AG10803 (cell line): ENCODE measurements at regions not wholly inside any gene's neighbourhood (a gene's known extent, or its start where the extent isn't known, plus 50 kb on each side); places are given as distances from the start of the nearest gene placed in this dataset.

Experiments
- DNase-seq: peaks from one replicate; pipeline ENCODE4 v3.0.0; 2010; ENCODE audit warnings: low read depth
- H3K4me3 ChIP-seq: 2 replicates; pipeline ENCODE4 v1.5.1; 2011; ENCODE audit warnings: mild to moderate bottlenecking, low read length, control low read depth
- CTCF ChIP-seq: conservative IDR thresholded peaks from 2 replicates; pipeline ENCODE4 v1.5.1; 2011; ENCODE audit warnings: mild to moderate bottlenecking, low read length, control low read depth, inconsistent platforms

- no peak for TF ChIP-seq CTCF
- DNase-seq, result no peak
These were observed 747.2 kb upstream of the CHD1 start for GRCh38 chr5:99675974-99676373.

GRCh38 chr5:99674101-99674500, 745.3 kb upstream of the CHD1 start:
- no peak for TF ChIP-seq CTCF
- no peak overlapping the region for H3K4me3 ChIP-seq
- DNase-seq, result no peak

More at GRCh38 chr5:99675974-99676373, 747.2 kb upstream of the CHD1 start:
- no peak overlapping the region for H3K4me3 ChIP-seq

- no peak for TF ChIP-seq CTCF
- DNase-seq, result no peak
- no peak overlapping the region for H3K4me3 ChIP-seq
These were observed 736.2 kb upstream of the CHD1 start for GRCh38 chr5:99664972-99665371.

- H3K4me3 ChIP-seq, result no peak overlapping the region
- no peak for DNase-seq
- no peak for TF ChIP-seq CTCF
These were observed 722.5 kb upstream of the CHD1 start for GRCh38 chr5:99651298-99651697.

- no peak overlapping the region for H3K4me3 ChIP-seq
- DNase-seq, result no peak
- TF ChIP-seq CTCF, result no peak
These were observed 717.3 kb upstream of the CHD1 start for GRCh38 chr5:99646011-99646647.

- no peak for DNase-seq
- no peak overlapping the region for H3K4me3 ChIP-seq
- TF ChIP-seq CTCF, result no peak
These were observed 716.0 kb upstream of the CHD1 start for GRCh38 chr5:99644822-99645221.

DNA sequence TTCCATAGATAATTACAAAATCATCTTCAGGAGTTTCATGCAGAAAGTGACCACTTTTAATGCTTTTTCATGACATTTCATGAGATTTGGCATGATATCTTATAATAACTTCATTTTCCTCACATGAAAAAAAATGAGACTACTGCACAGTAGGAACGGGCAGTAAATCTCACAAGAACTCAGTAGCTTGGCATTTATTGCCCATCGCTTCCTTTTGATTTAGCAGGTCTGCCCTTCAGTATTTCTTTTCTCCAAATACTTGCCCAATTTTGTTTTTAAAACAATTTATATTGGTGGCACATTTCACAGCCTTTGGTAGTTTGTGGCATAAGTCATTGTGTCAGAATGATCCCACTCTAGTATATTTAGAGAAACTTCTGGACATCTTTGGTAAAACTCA, 711.8 kb upstream of the CHD1 start:
- TF ChIP-seq CTCF, result no peak
- DNase-seq, result no peak
- no peak overlapping the region for H3K4me3 ChIP-seq
